Adrenal gland (tissue), 5 donors: ENCODE measurements at regions not wholly inside any gene's neighbourhood (a gene's known extent, or its start where the extent isn't known, plus 50 kb on each side); places are given as distances from the start of the nearest gene placed in this dataset.

Experiments
- CTCF ChIP-seq, 6 experiments: fragments of 450-650 bp in 4 of 6; fragments of 200-600 bp in 2 of 6; sonication (generic) in 1 of 6; IDR thresholded peaks; 1 replicate in 5 of 6; 2 replicates in 1 of 6; pipeline versions ENCODE4 v1.5.1 to v1.8.0; 2016 to 2021; ENCODE audit warnings: antibody characterized with exemption in 6 of 6, mild to moderate bottlenecking in 2 of 6, moderate library complexity in 1 of 6
- POLR2A ChIP-seq, 2 donors: fragments of 450-650 bp; IDR thresholded peaks; one replicate each; pipeline ENCODE4 v1.6.1; 2017; ENCODE audit warnings: antibody characterized with exemption in 2 of 2, mild to moderate bottlenecking in 2 of 2, moderate library complexity in 1 of 2
- donor health status: DM: no; HTN: no; CAD: no.

GRCh38 chr5:51276250-51276649, 107.0 kb upstream of the ISL1 start:
- TF ChIP-seq CTCF (IDR thresholded peaks at IDR 0.05) (no peak), POLR2A (IDR thresholded peaks at IDR 0.05) (no peak)
